ENCODE measurements at regions not wholly inside any gene's neighbourhood (a gene's known extent, or its start where the extent isn't known, plus 50 kb on each side); places are given as distances from the start of the nearest gene placed in this dataset.

DNA sequence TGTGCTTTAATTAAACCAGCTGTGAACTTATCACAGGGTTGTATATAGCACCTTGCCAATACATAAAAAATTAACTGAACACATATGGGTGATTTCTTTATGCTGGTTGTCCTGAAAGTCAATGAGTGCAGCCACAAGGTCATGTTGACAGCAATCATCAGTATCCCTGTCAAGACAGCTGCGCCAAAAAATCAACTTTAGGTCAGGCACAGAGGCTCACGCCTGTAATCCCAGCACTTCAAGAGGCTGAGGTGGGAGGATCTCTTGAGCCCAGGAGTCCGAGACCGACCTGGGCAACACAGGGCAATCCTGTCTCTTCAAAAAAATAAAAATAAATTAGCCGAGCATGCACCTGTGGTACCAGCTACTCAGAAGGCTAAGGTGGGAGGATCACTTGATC is 707.3 kb downstream of the SI start:
- TF ChIP-seq ZBTB7A (IDR thresholded peaks at IDR 0.05; ENCODE audit: low read depth): no peak
- no peak for TF ChIP-seq TCF12 (IDR thresholded peaks at IDR 0.05; ENCODE audit: low read depth)
- TF ChIP-seq NFIC (IDR thresholded peaks at IDR 0.05): no peak
- TF ChIP-seq, protein P1, sequence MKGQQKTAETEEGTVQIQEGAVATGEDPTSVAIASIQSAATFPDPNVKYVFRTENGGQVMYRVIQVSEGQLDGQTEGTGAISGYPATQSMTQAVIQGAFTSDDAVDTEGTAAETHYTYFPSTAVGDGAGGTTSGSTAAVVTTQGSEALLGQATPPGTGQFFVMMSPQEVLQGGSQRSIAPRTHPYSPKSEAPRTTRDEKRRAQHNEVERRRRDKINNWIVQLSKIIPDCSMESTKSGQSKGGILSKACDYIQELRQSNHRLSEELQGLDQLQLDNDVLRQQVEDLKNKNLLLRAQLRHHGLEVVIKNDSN (IDR thresholded peaks at IDR 0.05): no peak
- no peak for TF ChIP-seq EGR1 (IDR thresholded peaks at IDR 0.05)
- TF ChIP-seq TEAD4 (IDR thresholded peaks at IDR 0.05): no peak
